ENCODE measurements at regions not wholly inside any gene's neighbourhood (a gene's known extent, or its start where the extent isn't known, plus 50 kb on each side); places are given as distances from the start of the nearest gene placed in this dataset.

DNA sequence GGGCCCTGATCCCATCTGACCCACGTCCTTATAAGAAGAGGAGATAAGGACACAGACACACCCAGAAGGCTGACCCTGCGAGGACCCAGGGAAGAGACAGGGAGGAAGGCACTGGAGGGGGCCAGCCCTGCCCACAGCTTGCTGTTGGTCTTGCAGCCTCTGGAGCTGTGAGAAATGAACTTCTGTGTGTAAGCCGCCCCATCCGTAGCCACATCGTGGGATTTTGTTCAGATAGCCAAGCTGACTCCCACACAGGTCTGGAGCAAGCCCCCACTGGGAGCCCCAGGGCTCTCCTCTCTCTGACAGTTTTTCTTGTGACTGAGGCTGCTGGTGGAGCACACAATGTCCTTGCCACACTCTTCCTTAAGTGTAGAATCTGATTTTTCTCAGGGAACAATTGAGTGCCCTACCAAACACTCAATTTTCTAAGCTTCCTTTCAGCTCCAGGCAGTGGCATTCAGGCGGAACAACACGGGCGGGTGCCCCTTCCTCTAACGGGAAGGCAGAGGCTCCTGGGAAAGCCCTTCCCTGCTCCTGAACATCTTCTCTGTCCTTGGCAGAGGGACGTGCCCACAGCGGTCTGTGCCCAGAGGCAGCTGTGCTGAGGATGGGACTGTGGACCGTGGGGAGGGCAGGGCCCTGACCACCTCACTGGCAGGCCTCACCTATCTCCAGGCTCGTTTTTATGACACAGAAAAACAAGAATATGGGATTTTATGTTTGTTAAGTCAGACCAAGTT is 160.6 kb upstream of the SHH start:
- no peak for DNase-seq (ENCODE audit: low spot score)

DNA sequence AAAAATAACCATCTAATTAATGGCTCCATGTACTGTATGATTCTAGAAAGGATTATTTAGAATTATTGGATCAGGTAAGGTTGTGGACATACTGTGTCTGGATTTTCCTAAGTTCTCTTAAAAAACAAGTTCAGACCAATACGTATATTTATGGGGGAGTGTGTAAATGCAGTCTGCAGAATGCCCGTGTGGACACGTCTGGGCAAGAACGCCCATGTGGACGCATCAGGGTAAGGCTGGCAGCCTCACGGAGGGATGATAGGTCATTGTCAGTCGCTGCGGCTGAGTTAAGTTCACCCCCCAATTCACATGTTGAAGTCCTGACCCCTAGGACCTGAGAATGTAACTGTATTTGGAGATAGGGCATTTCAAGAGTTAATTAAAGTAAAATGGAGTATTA is 160.0 kb upstream of the SHH start:
- DNase-seq (ENCODE audit: low spot score), result no peak

DNA sequence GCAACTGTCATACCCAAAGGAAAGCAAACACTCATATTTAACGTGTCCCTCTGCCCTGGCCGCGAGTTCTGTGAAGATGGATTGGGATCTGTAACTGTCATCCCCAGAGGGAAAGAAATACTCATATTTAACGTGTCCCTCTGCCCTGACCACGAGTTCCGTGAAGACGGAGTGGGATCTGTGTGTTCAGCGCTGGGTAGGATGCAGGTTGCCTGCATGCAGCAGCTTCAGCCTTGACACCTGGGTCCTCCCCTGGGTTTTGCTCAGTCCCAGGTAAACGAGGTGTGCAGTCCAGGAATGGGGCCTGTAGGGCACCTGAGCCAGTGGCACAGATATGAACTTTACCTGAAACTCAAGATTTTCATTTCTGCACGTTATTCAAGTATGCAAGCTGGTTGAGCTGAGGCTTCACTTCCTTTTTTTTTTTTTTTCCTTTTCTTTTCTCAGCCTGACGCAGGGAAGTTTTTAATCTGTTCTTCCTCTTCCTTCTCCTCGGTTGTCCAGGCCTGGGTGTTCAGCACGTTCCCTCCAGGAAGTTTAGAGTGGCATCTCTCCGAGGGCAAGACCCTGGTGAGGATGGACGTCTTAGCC is 159.0 kb upstream of the SHH start:
- DNase-seq (ENCODE audit: low spot score), result no peak

DNA sequence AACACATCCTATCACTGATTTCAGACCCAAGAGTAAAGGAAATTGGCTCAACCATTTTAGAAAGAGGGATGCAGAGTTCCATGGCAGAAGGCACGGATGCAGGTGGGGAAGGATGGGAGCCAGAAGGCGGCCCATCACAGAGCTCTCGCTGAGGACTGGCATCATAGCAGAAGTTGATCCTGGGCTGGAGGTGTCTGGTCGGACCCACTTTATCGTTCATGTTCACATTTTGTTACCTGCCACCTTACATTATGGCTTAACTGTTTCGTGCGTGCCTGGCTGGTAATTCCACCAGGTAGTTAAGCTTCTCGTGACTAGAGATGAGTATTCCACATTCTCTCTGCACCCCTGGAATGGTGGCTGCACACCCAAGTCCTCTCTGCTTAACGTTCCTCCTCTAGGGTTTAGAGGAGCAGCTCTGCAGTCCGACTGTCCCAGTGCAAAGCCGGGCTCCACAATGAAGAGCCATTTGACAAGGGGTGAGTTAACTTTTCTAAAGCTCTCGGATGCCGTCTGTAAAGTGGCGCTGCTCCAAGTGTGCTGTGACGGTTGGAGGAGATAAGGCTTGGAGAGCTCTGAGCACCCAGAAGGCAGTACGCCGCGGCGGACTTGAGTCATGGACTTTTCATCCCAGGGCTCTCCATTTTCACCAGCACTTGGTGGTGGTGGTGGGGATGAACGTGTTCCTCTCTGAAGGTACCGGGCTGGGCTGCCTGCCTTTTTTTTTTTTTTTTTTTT is 157.1 kb upstream of the SHH start:
- DNase-seq (ENCODE audit: low spot score), result no peak

GRCh38 chr7:155965010-155965409 is 152.7 kb upstream of the SHH start:
- peak; percentile 61 for DNase-seq (ENCODE audit: low spot score)

DNA sequence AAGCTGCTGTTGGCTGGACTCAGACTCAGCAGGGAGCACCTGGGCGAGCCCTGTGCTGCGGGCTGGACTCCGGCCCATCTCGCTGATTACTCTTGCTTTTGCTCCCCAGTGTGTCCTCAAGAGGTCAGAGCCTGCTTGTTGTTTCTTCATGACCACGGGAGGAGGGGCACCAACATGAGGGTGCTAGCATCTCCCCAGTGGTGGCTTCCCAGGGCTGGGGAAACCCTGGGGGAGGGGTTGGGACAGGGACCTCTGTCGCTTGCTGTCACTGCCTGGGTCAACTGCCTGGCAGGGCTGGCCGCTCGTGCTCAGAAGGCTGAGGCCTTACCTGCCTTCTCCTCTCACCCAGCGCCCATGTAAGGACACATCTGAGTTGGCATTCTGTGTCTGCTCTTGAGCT is 152.3 kb upstream of the SHH start:
- no peak for DNase-seq (ENCODE audit: low spot score)

DNA sequence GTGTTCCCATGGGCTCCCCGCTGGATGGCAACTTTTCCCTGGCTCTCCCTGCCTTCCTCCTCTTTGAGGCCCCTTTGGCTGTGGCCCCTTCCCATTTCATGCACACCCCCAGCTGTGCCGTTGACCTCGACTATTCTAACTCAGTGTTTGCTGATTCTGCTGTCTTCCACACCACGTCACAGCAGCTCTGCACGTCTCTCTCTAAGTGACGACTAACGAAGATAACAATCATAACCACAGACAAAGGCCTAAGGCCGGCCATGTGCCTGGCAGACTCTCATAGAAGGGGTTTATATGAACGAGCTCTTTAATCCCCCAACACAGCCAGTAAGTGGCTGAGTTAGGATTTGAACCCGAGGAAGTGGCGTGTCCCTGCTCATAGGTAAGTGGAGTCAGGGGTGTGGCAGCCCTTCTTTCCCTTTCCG is 151.5 kb upstream of the SHH start:
- DNase-seq (ENCODE audit: low spot score), result no peak

- no peak for DNase-seq (ENCODE audit: low spot score)
Observed at GRCh38 chr7:155963356-155963755, 151.1 kb upstream of the SHH start.

DNA sequence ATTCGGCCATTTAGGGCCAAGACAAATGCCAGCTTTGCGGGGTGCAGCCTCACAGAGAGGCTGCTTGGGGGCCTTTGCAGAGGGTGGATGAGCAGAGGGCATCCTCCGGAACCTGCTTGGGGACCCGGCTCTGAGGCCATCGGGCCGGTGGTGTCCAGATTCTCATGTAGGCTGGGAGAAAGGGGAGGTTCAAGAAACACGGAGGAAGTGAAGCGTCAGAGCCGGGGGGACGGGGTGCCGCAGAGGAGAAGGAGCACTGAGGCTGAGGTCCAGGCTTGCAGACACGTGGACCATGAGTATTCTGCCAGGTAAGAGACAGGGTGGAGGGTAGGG is 150.7 kb upstream of the SHH start:
- DNase-seq (ENCODE audit: low spot score), result no peak

GRCh38 chr7:155962191-155962967 is 150.1 kb upstream of the SHH start:
- DNase-seq (ENCODE audit: low spot score), result peak; percentile 84

GRCh38 chr7:155961241-155962190 is 149.3 kb upstream of the SHH start:
- DNase-seq (ENCODE audit: low spot score), result peak; percentile 29

DNA sequence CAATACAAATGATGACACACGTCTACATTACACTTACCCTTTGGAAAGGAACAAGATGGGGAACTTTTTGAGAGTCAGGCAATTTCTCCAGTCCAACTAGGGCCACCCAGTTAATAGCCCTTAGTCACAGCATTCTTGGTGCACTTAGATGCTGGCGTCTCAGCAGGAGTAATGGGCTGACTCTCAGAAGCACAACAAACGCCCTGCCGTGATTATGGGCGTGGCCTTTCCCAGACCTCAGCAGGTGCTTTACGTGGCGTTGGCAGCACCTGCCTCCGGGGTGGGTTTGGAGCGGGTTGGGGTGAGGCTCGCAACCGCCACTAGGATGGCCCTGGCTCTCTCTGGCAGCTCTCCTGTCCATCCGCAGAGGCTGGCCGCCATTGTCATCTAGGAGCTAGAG is 147.6 kb upstream of the SHH start:
- no peak for DNase-seq (ENCODE audit: low spot score)

GRCh38 chr7:155956977-155957376 is 144.7 kb upstream of the SHH start:
- DNase-seq (ENCODE audit: low spot score), result no peak

- no peak for DNase-seq (ENCODE audit: low spot score)
Observed at GRCh38 chr7:155955367-155955635, 143.0 kb upstream of the SHH start.

DNA sequence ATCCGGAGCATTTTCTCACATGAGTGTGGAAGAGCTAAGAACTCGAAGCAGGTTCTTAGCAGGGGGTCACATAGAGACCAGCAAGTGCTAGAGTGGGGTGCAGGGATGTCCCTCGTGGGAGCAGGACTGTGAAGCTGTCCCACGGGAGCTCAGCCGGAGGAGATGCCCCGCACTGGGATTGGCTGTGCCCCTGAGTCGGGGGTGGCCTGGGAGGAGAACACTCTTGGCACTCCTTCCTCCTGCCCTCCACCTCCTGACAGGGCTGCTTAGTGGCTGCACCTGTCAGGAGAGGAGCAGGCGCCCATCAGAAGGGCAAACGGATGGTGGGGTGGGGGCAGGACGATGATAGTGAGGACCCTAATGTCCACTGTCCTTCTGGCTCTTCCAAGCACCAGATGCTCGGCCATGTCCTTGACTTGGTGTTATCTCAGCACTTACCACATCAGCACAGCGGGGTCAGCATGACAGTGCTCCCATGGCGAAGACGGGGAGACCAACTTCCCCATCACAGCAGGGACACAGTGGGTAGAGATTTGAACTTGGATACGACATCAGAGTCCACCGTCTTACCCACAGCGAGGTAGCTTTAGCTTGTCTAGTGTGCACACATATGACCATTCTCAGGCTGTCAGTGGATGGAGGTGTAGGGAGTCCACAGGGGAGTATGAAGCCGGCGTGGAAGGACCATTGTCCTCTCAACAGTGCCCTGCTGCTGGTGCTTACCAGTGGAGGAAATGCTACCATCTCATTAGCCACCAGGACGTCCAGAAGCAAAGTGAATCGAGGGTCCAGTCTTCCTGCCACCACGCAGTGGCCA is 142.5 kb upstream of the SHH start:
- DNase-seq (ENCODE audit: low spot score), result no peak

- no peak for DNase-seq (ENCODE audit: low spot score)
Observed at GRCh38 chr7:155953781-155954549, 141.7 kb upstream of the SHH start.

DNA sequence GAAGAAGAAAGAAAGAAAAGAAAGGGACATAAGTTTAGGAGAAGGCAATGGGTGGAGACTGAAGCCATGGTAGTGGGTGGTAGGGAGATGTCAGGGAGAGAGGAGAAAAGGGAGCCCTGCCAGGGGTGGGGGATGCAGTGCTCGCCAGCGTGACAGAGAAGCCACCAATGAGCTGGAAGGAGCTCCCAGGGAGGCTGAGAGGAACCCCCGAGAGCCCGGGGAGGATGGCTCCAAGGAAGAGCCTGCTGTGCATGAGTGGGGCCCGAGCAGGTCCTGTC is 141.2 kb upstream of the SHH start:
- DNase-seq (ENCODE audit: low spot score), result no peak

DNA sequence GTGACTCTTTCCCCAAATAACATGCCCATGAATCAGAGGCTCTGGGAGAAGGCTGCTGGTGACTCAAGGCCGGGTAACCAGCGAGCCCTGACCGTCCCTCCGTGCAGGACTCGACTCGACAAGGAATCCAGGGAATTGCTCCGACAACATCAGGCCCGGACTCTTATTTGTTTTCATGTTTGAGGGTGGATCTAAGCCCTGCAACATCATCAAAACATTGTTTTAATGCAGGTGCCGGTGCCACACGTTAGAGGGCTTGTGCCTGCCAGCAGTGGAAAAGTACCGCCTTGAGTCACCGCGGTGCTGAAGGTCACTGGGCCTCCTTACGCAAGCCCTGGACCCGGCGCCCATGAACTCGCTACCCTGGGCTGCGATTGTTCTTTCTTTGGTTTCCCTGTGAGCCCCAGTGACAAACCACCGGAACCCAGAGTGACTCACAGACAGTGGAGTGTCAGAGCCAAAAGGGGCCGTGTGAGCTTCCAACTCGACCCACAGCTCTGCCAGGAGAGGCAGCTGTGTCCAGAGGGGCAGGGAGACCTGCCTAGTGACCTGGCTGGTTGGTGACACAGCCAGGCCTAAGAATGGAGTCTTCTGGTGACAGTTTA is 139.4 kb upstream of the SHH start:
- no peak for DNase-seq (ENCODE audit: low spot score)

GRCh38 chr7:155950898-155951553 is 138.8 kb upstream of the SHH start:
- DNase-seq (ENCODE audit: low spot score), result no peak

All from activated CD4-positive, alpha-beta T cell treated with anti-CD3 and anti-CD28 coated beads, Interleukin-2, Interleukin-4, amounts not matched to agents 100 ng/mL and 50 ng/mL, durations not matched to agents 16 hours and 8 hours (primary cell).